ENCODE measurements at regions not wholly inside any gene's neighbourhood (a gene's known extent, or its start where the extent isn't known, plus 50 kb on each side); places are given as distances from the start of the nearest gene placed in this dataset.
A peak's percentile ranks its signal among the peaks of the same experiment; 100 is the strongest.

DNA sequence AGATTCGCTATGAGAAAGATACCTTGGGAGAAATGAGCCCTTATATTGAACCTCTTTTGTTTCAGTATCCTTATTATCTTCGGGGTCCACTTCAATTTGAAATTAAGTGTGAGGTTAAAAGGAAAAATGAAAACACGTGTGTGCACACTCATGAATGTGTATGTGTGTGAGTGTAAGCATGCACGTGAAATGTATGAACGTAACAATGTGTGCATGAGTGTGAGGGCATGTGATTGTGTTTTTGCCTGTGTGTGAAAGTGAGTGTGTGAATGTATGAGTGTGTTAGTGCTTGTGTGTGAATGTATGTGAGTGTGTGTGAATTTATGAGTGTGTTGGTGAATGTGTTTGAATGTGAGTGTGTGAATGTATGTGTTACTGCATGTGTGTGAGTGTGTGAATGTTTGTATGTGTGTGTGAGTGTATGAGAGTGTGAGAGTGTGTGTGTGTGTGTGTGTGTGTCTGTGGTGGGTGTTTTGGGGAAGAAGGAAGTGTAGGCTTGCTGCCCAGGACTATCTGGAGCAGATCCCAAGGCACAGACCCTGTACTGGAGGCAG is 224.0 kb upstream of the CDH13 start:
- DNase-seq: no peak

DNA sequence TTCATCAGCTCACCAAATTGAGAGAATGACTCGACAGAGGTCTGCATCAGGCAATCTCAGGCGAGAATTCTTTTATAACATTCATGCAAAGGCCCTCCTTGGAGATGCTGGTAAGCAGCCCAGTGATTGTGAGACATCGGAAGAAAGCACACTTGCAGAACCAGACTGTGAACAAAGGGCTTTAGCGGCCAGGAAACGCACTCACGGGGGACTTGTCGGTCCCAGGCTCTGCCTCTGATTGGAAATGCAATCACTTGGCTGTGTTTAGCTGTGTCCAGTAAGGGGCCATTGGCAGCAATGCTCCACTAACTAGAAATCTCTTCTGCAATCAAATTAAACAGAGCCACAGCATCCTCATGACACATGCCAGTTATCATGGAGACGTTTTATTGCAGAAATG is 226.7 kb upstream of the CDH13 start:
- DNase-seq: no peak

DNA sequence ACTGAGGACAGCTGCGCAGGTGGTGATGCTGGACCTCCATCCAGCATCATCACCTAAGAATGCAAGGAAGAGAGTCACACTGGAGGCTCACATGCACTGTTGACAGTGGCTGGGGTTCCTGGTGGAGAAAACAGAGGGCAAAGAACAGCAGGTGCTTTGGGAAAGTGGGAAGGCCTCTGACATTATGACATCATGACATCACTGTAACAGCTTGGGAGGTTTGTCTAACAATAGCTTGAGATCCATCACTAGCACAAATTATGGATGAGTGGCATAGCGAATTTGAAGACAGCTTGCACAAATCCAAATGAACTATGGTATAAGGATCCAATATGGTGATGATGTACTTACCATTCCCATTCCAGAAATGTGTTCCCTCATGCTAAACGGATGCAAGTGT is 226.5 kb upstream of the MPHOSPH6 start:
- DNase-seq: no peak

DNA sequence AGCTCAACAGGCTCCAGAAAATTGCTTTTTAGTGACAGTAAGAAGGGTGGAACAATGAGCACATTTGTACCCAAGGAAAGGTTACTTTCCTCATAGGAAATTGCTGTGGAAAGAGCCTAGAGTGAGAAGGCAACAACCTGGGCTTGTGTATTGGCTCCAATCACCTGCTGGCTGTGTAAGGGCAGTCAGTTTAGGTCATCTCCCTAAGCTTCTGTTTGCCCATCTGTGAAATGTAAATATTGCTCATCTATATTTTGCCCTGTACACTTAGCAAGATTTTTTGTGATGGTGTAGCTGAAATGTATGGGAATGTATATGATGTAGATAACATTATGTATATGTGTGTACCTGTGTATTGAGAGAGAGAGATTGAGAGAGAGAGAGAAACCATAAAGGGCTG is 225.2 kb upstream of the MPHOSPH6 start:
- DNase-seq: no peak

DNA sequence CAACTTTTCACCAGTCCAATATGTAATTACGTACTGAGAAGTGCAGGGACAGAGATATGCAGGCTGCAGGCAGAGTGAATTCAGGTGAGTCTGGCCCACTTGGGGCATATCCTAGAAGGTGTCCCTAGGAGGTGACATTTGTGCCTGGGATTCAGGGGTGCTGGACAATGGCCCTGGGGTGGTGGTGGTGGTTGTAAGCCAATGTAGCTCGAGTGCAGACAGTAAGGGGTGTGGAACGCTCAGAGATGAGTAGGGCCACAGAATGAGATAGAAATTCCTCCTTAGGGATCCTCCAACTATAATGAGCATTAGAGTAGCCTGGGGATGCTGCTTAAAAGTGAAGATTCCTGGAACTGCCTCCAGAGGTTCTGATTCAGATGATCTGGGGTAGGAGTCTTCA is 221.7 kb upstream of the MPHOSPH6 start:
- no peak for DNase-seq

DNA sequence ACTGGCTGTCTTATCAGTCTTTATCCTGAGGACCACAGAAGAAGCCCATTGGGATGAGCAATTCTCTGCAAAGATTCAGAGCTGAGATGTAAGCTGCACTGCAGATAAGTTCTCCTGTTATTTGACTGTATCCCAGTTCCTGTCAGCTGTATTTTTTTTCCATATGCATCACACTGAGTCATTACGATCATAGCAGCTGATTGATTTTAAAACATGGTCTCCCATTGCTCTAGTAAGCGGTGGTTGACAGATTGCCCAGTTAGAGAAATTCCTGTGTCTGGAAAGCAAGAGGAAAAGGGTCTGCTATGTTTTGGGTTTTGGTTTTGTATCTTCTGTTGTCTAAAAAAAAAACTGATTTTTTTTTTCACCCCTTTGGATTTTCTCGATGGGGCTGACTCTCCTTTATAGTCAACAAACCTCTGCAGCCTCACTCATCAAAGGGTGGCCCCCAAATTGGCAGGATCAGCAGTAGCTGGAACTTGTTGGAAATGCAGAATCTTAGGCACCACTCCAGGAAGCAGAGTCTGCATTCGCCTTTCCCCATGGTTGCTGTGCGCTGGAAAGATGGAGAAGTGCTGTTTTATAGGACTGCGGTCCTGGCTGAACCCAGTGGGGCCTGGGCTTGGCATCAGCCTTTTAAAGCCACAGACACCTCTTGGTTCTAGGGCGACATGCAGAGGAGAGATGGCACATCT is 220.1 kb upstream of the MPHOSPH6 start:
- no peak for DNase-seq

- DNase-seq: no peak
Observed at GRCh38 chr16:82386761-82387160, 216.7 kb upstream of the MPHOSPH6 start.

- DNase-seq: no peak
Observed at GRCh38 chr16:82384949-82385348, 214.9 kb upstream of the MPHOSPH6 start.

DNA sequence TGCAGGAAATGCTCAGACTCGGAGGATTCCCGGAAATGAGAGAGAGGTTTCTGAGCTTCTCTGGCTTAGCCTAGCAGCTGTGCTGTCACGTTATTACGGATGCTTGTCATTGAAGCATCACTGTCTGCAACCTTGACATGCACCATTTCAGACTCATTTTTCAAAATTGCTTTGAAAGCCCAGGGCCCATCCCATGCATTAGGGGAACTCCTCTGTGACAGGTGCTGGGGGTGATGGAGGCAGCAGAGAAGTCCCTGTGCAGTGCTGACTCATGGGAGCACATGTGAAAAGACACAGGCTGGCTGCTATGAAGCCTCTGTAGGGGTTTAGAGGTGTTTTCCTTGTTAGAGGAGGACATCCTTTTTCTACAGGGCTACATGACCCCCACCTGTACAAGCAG is 214.0 kb upstream of the MPHOSPH6 start:
- no peak for DNase-seq

DNA sequence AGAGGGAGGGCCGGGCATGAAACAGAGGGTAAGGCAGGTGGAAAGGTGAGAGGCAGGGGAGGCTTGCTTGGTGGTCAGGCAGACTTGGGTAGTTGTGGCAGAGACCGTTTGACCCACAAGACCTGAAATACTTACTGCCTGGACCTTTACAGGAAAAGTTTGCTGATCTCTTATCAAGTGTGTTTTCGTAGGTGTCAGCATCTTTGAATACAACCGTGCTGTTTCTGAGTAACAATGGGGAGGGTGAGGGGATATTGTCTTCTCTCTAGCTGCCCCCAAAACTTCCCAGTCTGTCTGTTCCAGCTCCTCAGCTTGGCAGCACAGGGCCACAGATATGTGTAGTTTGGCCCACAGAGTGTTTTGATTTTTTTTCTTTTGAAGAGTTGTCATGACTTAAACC is 212.5 kb upstream of the MPHOSPH6 start:
- no peak for DNase-seq

GRCh38 chr16:82379551-82379950 is 209.5 kb upstream of the MPHOSPH6 start:
- DNase-seq: no peak

- no peak for DNase-seq
Observed at GRCh38 chr16:82373976-82374375, 204.0 kb upstream of the MPHOSPH6 start.

- no peak for DNase-seq
Observed at GRCh38 chr16:82370282-82370681, 200.3 kb upstream of the MPHOSPH6 start.

GRCh38 chr16:82368041-82368440 is 198.0 kb upstream of the MPHOSPH6 start:
- peak; percentile 30 for DNase-seq

DNA sequence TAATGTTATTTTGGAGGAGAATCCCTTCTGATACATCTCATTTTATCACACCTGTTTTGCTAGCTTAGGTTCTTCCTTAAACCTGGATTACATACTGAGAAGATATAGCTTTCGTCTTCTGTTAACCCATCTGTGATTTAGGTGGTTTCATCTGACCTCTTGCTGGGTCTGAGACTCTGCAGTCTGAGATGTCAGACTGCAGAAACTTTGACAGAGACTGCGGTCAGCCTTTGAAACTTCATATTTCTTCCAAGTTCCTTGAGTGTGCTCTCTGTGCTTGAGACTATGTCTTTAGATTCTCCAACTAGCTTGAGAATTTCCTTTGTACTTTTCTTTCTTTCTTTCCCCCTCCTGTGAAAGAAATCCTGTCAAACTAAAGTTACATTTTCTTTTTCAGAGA is 196.4 kb upstream of the MPHOSPH6 start:
- DNase-seq: no peak

- DNase-seq: no peak
Observed at GRCh38 chr16:82364690-82365089, 194.7 kb upstream of the MPHOSPH6 start.

GRCh38 chr16:82363026-82363816 is 193.2 kb upstream of the MPHOSPH6 start:
- DNase-seq: no peak

DNA sequence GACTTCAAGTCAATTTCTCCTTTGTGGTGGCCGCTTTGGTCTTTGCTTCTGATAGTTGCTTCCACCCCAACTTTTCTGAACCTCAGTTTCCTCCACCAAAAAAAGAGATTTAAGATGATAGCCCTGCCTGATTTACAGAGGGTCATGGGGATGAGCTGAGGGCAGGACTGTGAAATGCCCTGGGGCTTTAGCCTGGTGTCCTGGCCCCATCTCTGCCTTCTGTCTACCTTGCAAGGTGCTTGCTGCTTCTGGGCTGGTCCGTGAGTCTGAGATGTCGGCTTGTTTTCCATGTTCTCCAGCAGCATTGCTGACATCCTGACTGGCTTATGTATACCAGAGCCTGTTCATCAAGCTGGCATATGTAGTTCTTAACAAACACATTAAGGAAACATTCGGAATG is 191.9 kb upstream of the MPHOSPH6 start:
- no peak for DNase-seq

- no peak for DNase-seq
Observed at GRCh38 chr16:82360024-82360783, 190.2 kb upstream of the MPHOSPH6 start.

GRCh38 chr16:82358606-82359221 is 188.7 kb upstream of the MPHOSPH6 start:
- DNase-seq: no peak

- no peak for DNase-seq
Observed at GRCh38 chr16:82358161-82358560, 188.1 kb upstream of the MPHOSPH6 start.

DNA sequence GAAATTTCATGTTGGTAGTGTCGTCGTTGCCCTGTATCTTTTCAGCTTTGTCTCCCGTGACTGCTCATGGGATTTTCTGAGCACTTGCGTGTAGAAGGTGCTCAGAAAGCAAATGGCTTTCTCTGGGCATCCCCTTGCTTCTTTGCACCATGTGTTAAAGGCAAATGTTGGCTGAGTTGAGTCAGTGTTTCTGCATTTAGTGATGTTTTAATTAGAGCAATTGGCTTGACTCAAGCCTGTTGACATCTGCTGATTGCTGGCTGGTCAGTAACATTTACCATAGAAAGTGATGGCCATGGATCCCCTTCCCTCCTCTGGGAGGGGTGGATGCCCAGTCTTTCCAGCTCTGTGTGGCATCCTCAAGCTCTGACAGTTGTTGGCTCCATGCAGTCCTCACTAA is 187.2 kb upstream of the MPHOSPH6 start:
- DNase-seq: no peak

GRCh38 chr16:82350560-82350959 is 180.5 kb upstream of the MPHOSPH6 start:
- DNase-seq: no peak
